B cell (primary cell): ENCODE measurements at regions not wholly inside any gene's neighbourhood (a gene's known extent, or its start where the extent isn't known, plus 50 kb on each side); places are given as distances from the start of the nearest gene placed in this dataset.

Experiments used
- ATAC-seq: fragments of 200-7000 bp; cut with Tn5 transposase; one replicate; pipeline ENCODE4 v1.10.0; 2021; ENCODE audit warnings: low read depth, mild to moderate bottlenecking, moderate number of reproducible peaks, moderate library complexity
- CTCF ChIA-PET: fragments of 350-600 bp; sonication (Branson Sonifier 250); formaldehyde crosslinking; loops from one replicate; lab custom pipeline; 2021; ENCODE audit warnings: antibody characterized with exemption, inconsistent platforms; lab: Charles Lee
- POLR2A ChIA-PET: fragments of 350-600 bp; sonication (Branson Sonifier 250); formaldehyde crosslinking; loops from one replicate; lab custom pipeline; 2021; ENCODE audit warnings: antibody characterized with exemption; lab: Charles Lee
- DNase-seq: peaks from one replicate; pipeline ENCODE4 v3.0.0; 2013
- H2AFZ ChIP-seq: 2 replicates; pipeline ENCODE4 v1.6.1; 2012; ENCODE audit warnings: mild to moderate bottlenecking, low read depth, low read length; ENCODE audit not compliant: insufficient read depth, poor library complexity, severe bottlenecking
- H3K27ac ChIP-seq, 2 donors: 1 replicate in 1 of 2; 2 replicates in 1 of 2; pipeline ENCODE4 v1.5.1; 2012 to 2013; ENCODE audit warnings: low read length in 2 of 2, mild to moderate bottlenecking in 2 of 2, moderate library complexity in 1 of 2
- H3K27me3 ChIP-seq, 4 experiments: fragments of 200-600 bp in 1 of 4; sonication (generic) in 1 of 4; replicated peaks in 1 of 4; 1 replicate in 2 of 4; 2 replicates in 2 of 4; pipeline versions ENCODE4 v1.6.1 to v1.7.0; 2013 to 2016; ENCODE audit warnings: low read length in 3 of 4, mild to moderate bottlenecking in 2 of 4, mixed read lengths in 1 of 4, moderate library complexity in 1 of 4; ENCODE audit not compliant: insufficient read depth in 4 of 4, control insufficient read depth in 3 of 4; ENCODE audit errors: control extremely low read depth in 1 of 4
- H3K36me3 ChIP-seq, 2 experiments: replicated peaks in 1 of 2; 1 replicate in 1 of 2; 2 replicates in 1 of 2; pipeline versions ENCODE4 v1.6.1 to v1.7.1; 2013; ENCODE audit warnings: low read length in 1 of 2; ENCODE audit not compliant: insufficient read depth in 2 of 2, control insufficient read depth in 1 of 2; ENCODE audit errors: control extremely low read depth in 1 of 2, extremely low read depth in 1 of 2
- H3K4me1 ChIP-seq, 2 donors: fragments of 200-600 bp in 1 of 2; sonication (generic) in 1 of 2; 1 replicate in 1 of 2; 2 replicates in 1 of 2; pipeline versions ENCODE4 v1.5.1 to v1.6.1; 2013 to 2017; ENCODE audit warnings: low read length in 2 of 2; ENCODE audit not compliant: control insufficient read depth in 2 of 2, insufficient read depth in 2 of 2
- H3K4me2 ChIP-seq: replicated peaks from 2 replicates; pipeline ENCODE3; 2012; ENCODE audit warnings: mild to moderate bottlenecking, low read depth, low read length; ENCODE audit not compliant: poor library complexity, severe bottlenecking
- H3K4me3 ChIP-seq, 5 experiments: fragments of 200-600 bp in 1 of 5; sonication (generic) in 1 of 5; 1 replicate in 3 of 5; 2 replicates in 2 of 5; pipeline versions ENCODE4 v1.5.1 to v1.7.0; 2011 to 2016; ENCODE audit warnings: low read length in 4 of 5, mild to moderate bottlenecking in 4 of 5, low read depth in 2 of 5, control low read depth in 1 of 5, moderate library complexity in 1 of 5; ENCODE audit not compliant: insufficient read depth in 1 of 5; ENCODE audit errors: control extremely low read depth in 1 of 5, extremely low read depth in 1 of 5
- H3K79me2 ChIP-seq: fragments of 200-600 bp; sonication (generic); one replicate; pipeline ENCODE4 v1.6.0; 2016; ENCODE audit warnings: low read length; ENCODE audit not compliant: control insufficient read depth, insufficient read depth
- H3K9ac ChIP-seq: fragments of 200-600 bp; sonication (generic); 2 replicates; pipeline ENCODE4 v1.6.1; 2017; ENCODE audit warnings: mild to moderate bottlenecking, low read length, moderate library complexity
- H3K9me3 ChIP-seq, 3 donors: one replicate each; pipeline versions ENCODE4 v1.6.1 to v1.7.1; 2013; ENCODE audit warnings: low read length in 2 of 3; ENCODE audit not compliant: control insufficient read depth in 2 of 3, insufficient read depth in 1 of 3; ENCODE audit errors: control extremely low read depth in 1 of 3
- H4K20me1 ChIP-seq: 2 replicates; pipeline ENCODE4 v1.6.0; 2012; ENCODE audit warnings: mild to moderate bottlenecking, low read length; ENCODE audit not compliant: insufficient read depth, control insufficient read depth, poor library complexity, severe bottlenecking
- H3K27ac Mint-ChIP-seq: one replicate; pipeline ENCODE4 v1.8.0; 2021; ENCODE audit warnings: mixed read lengths
- H3K27me3 Mint-ChIP-seq: one replicate; pipeline ENCODE4 v1.8.0; 2021; ENCODE audit warnings: mixed read lengths
- H3K4me1 Mint-ChIP-seq: one replicate; pipeline ENCODE4 v1.8.0; 2021; ENCODE audit warnings: mixed read lengths
- H3K4me3 Mint-ChIP-seq: one replicate; pipeline ENCODE4 v1.8.0; 2021; ENCODE audit warnings: mixed read lengths
- H3K9me3 Mint-ChIP-seq: one replicate; pipeline ENCODE4 v1.8.0; 2022; ENCODE audit warnings: mixed read lengths; ENCODE audit not compliant: insufficient read depth
- EZH2 ChIP-seq: IDR thresholded peaks from 2 replicates; pipeline ENCODE4 v1.6.1; 2012; ENCODE audit warnings: borderline replicate concordance, low read depth, mild to moderate bottlenecking, moderate library complexity, low read length; ENCODE audit not compliant: insufficient read depth, poor library complexity, severe bottlenecking
- WGBS: methylation state at CpG from one replicate; pipeline ENCODE4 v1.1.5; 2013; ENCODE audit warnings: missing lambda C conversion rate; ENCODE audit not compliant: insufficient coverage; 5-methylcytosine and 5-hydroxymethylcytosine counted together
- intact Hi-C: fragments of 100-400 bp; cut with micrococcal nuclease; formaldehyde crosslinking; loops from one replicate; pipeline ENCODE4 v1.10.0; 2022
- TF ChIP-seq, protein P1 (sequence below): fragments of 200-600 bp; IDR thresholded peaks from one replicate; pipeline ENCODE4 v1.8.0; 2022; ENCODE audit warnings: antibody characterized with exemption, mild to moderate bottlenecking

GRCh38 chr9:680106-680505, 161.4 kb upstream of the DMRT1 start:
- no peaks in the 10 kb centered on the region for H3K27me3 ChIP-seq
- ATAC-seq (no peak), DNase-seq (no peak)
- ChIA-PET CTCF (no interaction called here), POLR2A (no interaction called here)
- H3K27ac Mint-ChIP-seq, result no peak overlapping the region
- no peaks in the 10 kb centered on the region for H3K79me2 ChIP-seq
- H3K27me3 Mint-ChIP-seq, result no peaks in the 10 kb centered on the region
- H3K4me1 Mint-ChIP-seq, result peaks cover 15% of the 10 kb centered on the region
- no peak overlapping the region for H3K4me2 ChIP-seq
- no peaks in the 10 kb centered on the region for H4K20me1 ChIP-seq
- H3K9ac ChIP-seq, result no peak overlapping the region
- H3K9me3 Mint-ChIP-seq, result no peaks in the 10 kb centered on the region
- no peak overlapping the region for H3K4me3 Mint-ChIP-seq
- no peaks in the 10 kb centered on the region for H3K36me3 ChIP-seq
- no CpG with 5 or more reads among the region's 5 CpGs for WGBS
- H3K4me3 ChIP-seq, result no peak overlapping the region
- TF ChIP-seq, protein P1, sequence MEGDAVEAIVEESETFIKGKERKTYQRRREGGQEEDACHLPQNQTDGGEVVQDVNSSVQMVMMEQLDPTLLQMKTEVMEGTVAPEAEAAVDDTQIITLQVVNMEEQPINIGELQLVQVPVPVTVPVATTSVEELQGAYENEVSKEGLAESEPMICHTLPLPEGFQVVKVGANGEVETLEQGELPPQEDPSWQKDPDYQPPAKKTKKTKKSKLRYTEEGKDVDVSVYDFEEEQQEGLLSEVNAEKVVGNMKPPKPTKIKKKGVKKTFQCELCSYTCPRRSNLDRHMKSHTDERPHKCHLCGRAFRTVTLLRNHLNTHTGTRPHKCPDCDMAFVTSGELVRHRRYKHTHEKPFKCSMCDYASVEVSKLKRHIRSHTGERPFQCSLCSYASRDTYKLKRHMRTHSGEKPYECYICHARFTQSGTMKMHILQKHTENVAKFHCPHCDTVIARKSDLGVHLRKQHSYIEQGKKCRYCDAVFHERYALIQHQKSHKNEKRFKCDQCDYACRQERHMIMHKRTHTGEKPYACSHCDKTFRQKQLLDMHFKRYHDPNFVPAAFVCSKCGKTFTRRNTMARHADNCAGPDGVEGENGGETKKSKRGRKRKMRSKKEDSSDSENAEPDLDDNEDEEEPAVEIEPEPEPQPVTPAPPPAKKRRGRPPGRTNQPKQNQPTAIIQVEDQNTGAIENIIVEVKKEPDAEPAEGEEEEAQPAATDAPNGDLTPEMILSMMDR, result no peak
- TF ChIP-seq EZH2, result no peak
- intact Hi-C loops, result no loop called here
- peaks cover 8% of the 10 kb centered on the region in 2 donors for H3K4me1 ChIP-seq
- H3K27ac ChIP-seq, result no peak overlapping the region
- no peaks in the 10 kb centered on the region for H3K9me3 ChIP-seq
- no peak overlapping the region for H2AFZ ChIP-seq

GRCh38 chr9:682633-683508, 158.6 kb upstream of the DMRT1 start:
- no peaks in the 10 kb centered on the region for H4K20me1 ChIP-seq
- H3K27me3 Mint-ChIP-seq, result no peaks in the 10 kb centered on the region
- H3K4me1 Mint-ChIP-seq, result peaks cover 9% of the 10 kb centered on the region
- no peak overlapping the region for H3K27ac Mint-ChIP-seq
- intact Hi-C loops, result no loop called here
- H3K79me2 ChIP-seq, result no peaks in the 10 kb centered on the region
- WGBS, result 94% methylated on average over 10 of the region's 12 CpGs
- DNase-seq (no peak), ATAC-seq (no peak)
- no peak overlapping the region for H3K27ac ChIP-seq
- H3K36me3 ChIP-seq, result no peaks in the 10 kb centered on the region
- H3K4me3 Mint-ChIP-seq, result no peak overlapping the region
- CTCF ChIA-PET, result no interaction called here
- H3K27me3 ChIP-seq, result no peaks in the 10 kb centered on the region
- H3K4me2 ChIP-seq, result no peak overlapping the region
- H3K4me3 ChIP-seq, result no peak overlapping the region
- TF ChIP-seq, protein P1, result no peak
- no peak for TF ChIP-seq EZH2
- no peaks in the 10 kb centered on the region for H3K9me3 ChIP-seq
- H3K9ac ChIP-seq, result no peak overlapping the region
- H3K4me1 ChIP-seq, result peaks cover 1 to 2% of the 10 kb centered on the region in 2 donors
- no peak overlapping the region for H2AFZ ChIP-seq
- POLR2A ChIA-PET, result no interaction called here
- no peaks in the 10 kb centered on the region for H3K9me3 Mint-ChIP-seq
